HCT116 (cell line): ENCODE measurements at regions not wholly inside any gene's neighbourhood (a gene's known extent, or its start where the extent isn't known, plus 50 kb on each side); places are given as distances from the start of the nearest gene placed in this dataset.

ENCODE experiments used
- ATF3 ChIP-seq: IDR thresholded peaks from 2 replicates; pipeline ENCODE4 v1.6.1; 2012
- CEBPB ChIP-seq: IDR thresholded peaks from 2 replicates; pipeline ENCODE4 v1.6.1; 2012; ENCODE audit warnings: low read depth
- CTCF ChIP-seq, 3 experiments: fragments of 200-600 bp in 1 of 3; sonication (generic) in 1 of 3; IDR thresholded peaks in 2 of 3; conservative IDR thresholded peaks in 1 of 3; 2 replicates each; pipeline ENCODE4 v1.5.1; 2012 to 2017; ENCODE audit warnings: low read depth in 2 of 3, low read length in 2 of 3, antibody characterized with exemption in 1 of 3, borderline replicate concordance in 1 of 3, control low read depth in 1 of 3, mild to moderate bottlenecking in 1 of 3, mixed read lengths in 1 of 3, mixed run types in 1 of 3, moderate library complexity in 1 of 3; ENCODE audit not compliant: insufficient read depth in 1 of 3
- EZH2phosphoT487 ChIP-seq: fragments of 200-600 bp; IDR thresholded peaks from 2 replicates; pipeline ENCODE4 v1.6.1; 2018; ENCODE audit warnings: antibody characterized with exemption, borderline replicate concordance
- JUND ChIP-seq: IDR thresholded peaks from 2 replicates; pipeline ENCODE4 v1.6.1; 2012
- MAX ChIP-seq: IDR thresholded peaks from 2 replicates; pipeline ENCODE4 v1.6.1; 2012
- POLR2A ChIP-seq: IDR thresholded peaks from 2 replicates; pipeline ENCODE4 v1.7.0; 2011; ENCODE audit warnings: borderline replicate concordance; ENCODE audit not compliant: insufficient read depth, insufficient read length; ENCODE audit errors: extremely low read depth
- POLR2AphosphoS5 ChIP-seq: IDR thresholded peaks from 2 replicates; pipeline ENCODE4 v1.6.1; 2011; ENCODE audit warnings: mild to moderate bottlenecking, low read depth, low read length, moderate library complexity
- SRF ChIP-seq: IDR thresholded peaks from 2 replicates; pipeline ENCODE4 v1.6.1; 2012; ENCODE audit warnings: low read depth
- ZBTB33 ChIP-seq: IDR thresholded peaks from 2 replicates; pipeline ENCODE4 v1.6.1; 2011; ENCODE audit warnings: mild to moderate bottlenecking, low read length, moderate library complexity; ENCODE audit not compliant: insufficient replicate concordance; ENCODE audit errors: extremely low read depth
- ZNF274 ChIP-seq: fragments of 200-500 bp; sonication (Bioruptor generic); IDR thresholded peaks from 2 replicates; pipeline ENCODE4 v1.6.1; 2014; ENCODE audit warnings: mild to moderate bottlenecking, low read depth, low read length, inconsistent platforms

GRCh38 chr3:103873021-103873420, 1438.2 kb downstream of the ZPLD1 start:
- TF ChIP-seq POLR2A = no peak
- TF ChIP-seq CEBPB = no peak
- TF ChIP-seq EZH2phosphoT487 = no peak
- TF ChIP-seq MAX = no peak
- no peak for TF ChIP-seq CTCF (IDR thresholded peaks at IDR 0.05 in 2 of 3, conservative IDR thresholded peaks at IDR 0.05 in 1 of 3; ENCODE audit: borderline replicate concordance in 1 of 3, insufficient read depth in 1 of 3, low read depth in 2 of 3, low read length in 2 of 3)
- TF ChIP-seq ATF3 = no peak
- TF ChIP-seq SRF = no peak
- TF ChIP-seq POLR2AphosphoS5 = no peak
- TF ChIP-seq ZNF274 = no peak
- no peak for TF ChIP-seq JUND
- TF ChIP-seq ZBTB33 = no peak
